ENCODE measurements at regions not wholly inside any gene's neighbourhood (a gene's known extent, or its start where the extent isn't known, plus 50 kb on each side); places are given as distances from the start of the nearest gene placed in this dataset.

- TF ChIP-seq CTCF (IDR thresholded peaks at IDR 0.05): no peak
- no peak for TF ChIP-seq ZFX (IDR thresholded peaks at IDR 0.05; ENCODE audit: borderline replicate concordance)
- no peak overlapping the region for H3K27ac ChIP-seq
Observed at GRCh38 chr17:55635253-55635914, 87.3 kb downstream of the TMEM100 start.

GRCh38 chr17:55634702-55635101, 88.0 kb downstream of the TMEM100 start:
- no peak overlapping the region for H3K27ac ChIP-seq
- TF ChIP-seq CTCF (IDR thresholded peaks at IDR 0.05) (no peak), ZFX (IDR thresholded peaks at IDR 0.05; ENCODE audit: borderline replicate concordance) (no peak)

GRCh38 chr17:55632893-55633292, 89.8 kb downstream of the TMEM100 start:
- H3K27ac ChIP-seq: no peak overlapping the region
- TF ChIP-seq CTCF (IDR thresholded peaks at IDR 0.05): no peak
- TF ChIP-seq ZFX (IDR thresholded peaks at IDR 0.05; ENCODE audit: borderline replicate concordance): no peak

- H3K27ac ChIP-seq: no peak overlapping the region
- TF ChIP-seq ZFX (IDR thresholded peaks at IDR 0.05; ENCODE audit: borderline replicate concordance) (no peak), CTCF (IDR thresholded peaks at IDR 0.05) (no peak)
Observed at GRCh38 chr17:55632236-55632635, 90.4 kb downstream of the TMEM100 start.

GRCh38 chr17:55629995-55630394, 92.7 kb downstream of the TMEM100 start:
- no peak overlapping the region for H3K27ac ChIP-seq
- TF ChIP-seq ZFX (IDR thresholded peaks at IDR 0.05; ENCODE audit: borderline replicate concordance) (no peak), CTCF (IDR thresholded peaks at IDR 0.05) (no peak)

- no peak overlapping the region for H3K27ac ChIP-seq
- TF ChIP-seq CTCF (IDR thresholded peaks at IDR 0.05) (no peak), ZFX (IDR thresholded peaks at IDR 0.05; ENCODE audit: borderline replicate concordance) (no peak)
Observed at GRCh38 chr17:55625521-55625920, 97.1 kb downstream of the TMEM100 start.

- TF ChIP-seq ZFX (IDR thresholded peaks at IDR 0.05; ENCODE audit: borderline replicate concordance) (no peak), CTCF (IDR thresholded peaks at IDR 0.05) (no peak)
- no peak overlapping the region for H3K27ac ChIP-seq
Observed at GRCh38 chr17:55624772-55625433, 97.8 kb downstream of the TMEM100 start.
